GM12878 (cell line): ENCODE measurements at regions not wholly inside any gene's neighbourhood (a gene's known extent, or its start where the extent isn't known, plus 50 kb on each side); places are given as distances from the start of the nearest gene placed in this dataset.

Source experiments
- ATAC-seq: fragments of 200-7000 bp; cut with Tn5 transposase; 3 replicates; pipeline ENCODE4 v1.9.1; 2020; ENCODE audit warnings: mild to moderate bottlenecking, moderate library complexity
- BruUV-seq: library from RNA; stranded (reverse); fragments of 400-500 nt; replicated peaks from 2 replicates; lab custom pipeline; 2021; lab: Mats Ljungman, UMichigan
- CTCF ChIA-PET: fragments of 300-600 bp; sonication (Branson Sonifier 250); formaldehyde crosslinking; extraction: SDS; loops from one replicate; lab custom pipeline; 2021; ENCODE audit warnings: inconsistent platforms; lab: Yijun Ruan, JAX
- POLR2A ChIA-PET: fragments of 350-600 bp; formaldehyde crosslinking; extraction: SDS; loops from one replicate; lab custom pipeline; 2021; ENCODE audit warnings: inconsistent platforms; lab: Charles Lee
- RAD21 ChIA-PET: fragments of 300-600 bp; sonication (Branson Sonifier 250); formaldehyde crosslinking; loops from one replicate; lab custom pipeline; 2023; ENCODE audit warnings: antibody characterized with exemption; ENCODE audit not compliant: unreplicated experiment; lab: Charles Lee
- SMC1A ChIA-PET: fragments of 300-600 bp; sonication (Branson Sonifier 250); formaldehyde crosslinking; loops from one replicate; lab custom pipeline; 2023; ENCODE audit not compliant: unreplicated experiment, uncharacterized antibody; lab: Charles Lee
- DNase-seq: peaks from one replicate; pipeline ENCODE4 v3.0.0-alpha.2; 2011; ENCODE audit warnings: low read depth, low spot score
- FAIRE-seq: peaks from 3 replicates; lab custom pipeline; 2011; peaks lifted over from hg19 to GRCh38; lab: Jason Lieb, UNC
- H2AFZ ChIP-seq: 2 replicates; pipeline ENCODE4 v1.6.0; 2011; ENCODE audit warnings: low read depth, low read length, control low read depth; ENCODE audit not compliant: control insufficient read depth
- H3K27ac ChIP-seq: 2 replicates; pipeline ENCODE4 v1.5.1; 2011; ENCODE audit warnings: control low read depth; ENCODE audit not compliant: control insufficient read depth, insufficient read depth
- H3K27me3 ChIP-seq, 2 experiments: replicated peaks in 1 of 2; 2 replicates each; pipeline versions ENCODE4 v1.6.0 to v1.6.1; 2011; ENCODE audit warnings: low read length in 1 of 2; ENCODE audit not compliant: control insufficient read depth in 2 of 2, insufficient read depth in 2 of 2
- H3K36me3 ChIP-seq, 2 experiments: 2 replicates each; pipeline ENCODE4 v1.5.1; 2011; ENCODE audit warnings: low read length in 1 of 2; ENCODE audit not compliant: control insufficient read depth in 2 of 2, insufficient read depth in 2 of 2
- H3K4me1 ChIP-seq: 2 replicates; pipeline ENCODE4 v1.6.1; 2011; ENCODE audit warnings: mild to moderate bottlenecking, low read length, moderate library complexity, mixed read lengths; ENCODE audit not compliant: control insufficient read depth, insufficient read depth
- H3K4me2 ChIP-seq: 2 replicates; pipeline ENCODE4 v1.6.0; 2011; ENCODE audit warnings: control low read depth; ENCODE audit not compliant: control insufficient read depth, insufficient read depth
- H3K4me3 ChIP-seq: fragments of 200-600 bp; sonication (generic); 2 replicates; pipeline ENCODE4 v1.5.1; 2016
- H3K79me2 ChIP-seq: 2 replicates; pipeline ENCODE4 v1.6.0; 2011; ENCODE audit warnings: low read length; ENCODE audit not compliant: control insufficient read depth, insufficient read depth
- H3K9ac ChIP-seq: 2 replicates; pipeline ENCODE4 v1.8.0; 2011; ENCODE audit warnings: low read length, control low read depth, mixed read lengths; ENCODE audit not compliant: control insufficient read depth, insufficient read depth
- H3K9me3 ChIP-seq: replicated peaks from 3 replicates; pipeline ENCODE4 v1.5.1; 2011; ENCODE audit warnings: mild to moderate bottlenecking, low read length; ENCODE audit not compliant: control insufficient read depth, insufficient read depth
- H4K20me1 ChIP-seq: 2 replicates; pipeline ENCODE4 v1.6.0; 2011; ENCODE audit not compliant: control insufficient read depth, insufficient read depth
- CHD1 ChIP-seq: IDR thresholded peaks from 2 replicates; pipeline ENCODE4 v1.6.1; 2012; ENCODE audit warnings: low read depth, low read length, improper control_type of control experiment
- IRF4 ChIP-seq: IDR thresholded peaks from 2 replicates; pipeline ENCODE4 v1.6.1; 2011; ENCODE audit warnings: low read depth, low read length
- MYB ChIP-seq: fragments of 150-350 bp; IDR thresholded peaks from 2 replicates; pipeline ENCODE4 v1.6.1; 2014; ENCODE audit warnings: mild to moderate bottlenecking, low read depth, low read length, borderline replicate concordance
- NFXL1 ChIP-seq: fragments of 450-650 bp; IDR thresholded peaks from 2 replicates; pipeline ENCODE4 v1.6.1; 2017; ENCODE audit warnings: antibody characterized with exemption, mild to moderate bottlenecking, borderline replicate concordance
- NFYA ChIP-seq: IDR thresholded peaks from 2 replicates; pipeline ENCODE4 v1.6.1; 2011; ENCODE audit warnings: low read depth, mild to moderate bottlenecking, low read length, improper control_type of control experiment, borderline replicate concordance
- SRF ChIP-seq, 2 experiments: IDR thresholded peaks; 2 replicates each; pipeline ENCODE4 v1.6.1; 2011; ENCODE audit warnings: low read depth in 2 of 2, low read length in 2 of 2, mild to moderate bottlenecking in 1 of 2, moderate library complexity in 1 of 2
- STAT1 ChIP-seq: fragments of 450-650 bp; conservative IDR thresholded peaks from 2 replicates; pipeline ENCODE4 v1.6.1; 2014; ENCODE audit warnings: antibody characterized with exemption, mild to moderate bottlenecking
- TAF1 ChIP-seq: IDR thresholded peaks from 2 replicates; pipeline ENCODE4 v1.6.1; 2011; ENCODE audit warnings: mild to moderate bottlenecking, low read depth, low read length, borderline replicate concordance
- WRNIP1 ChIP-seq: IDR thresholded peaks from 2 replicates; pipeline ENCODE4 v1.6.1; 2011; ENCODE audit warnings: low read depth, low read length, improper control_type of control experiment, borderline replicate concordance
- WGBS: methylation state at CpG from one replicate; pipeline ENCODE4 v1.1.6; 2016; ENCODE audit warnings: low lambda C conversion rate; ENCODE audit not compliant: insufficient replicate concordance, insufficient coverage; ENCODE audit errors: missing lambda C conversion rate; 5-methylcytosine and 5-hydroxymethylcytosine counted together
- in situ Hi-C: fragments of 300-500 bp; cut with MboI; formaldehyde crosslinking; loops from 9 replicates; pipeline ENCODE4 v1.14.3; 2018; ENCODE audit warnings: mixed read lengths
- intact Hi-C: fragments of 100-400 bp; cut with micrococcal nuclease; formaldehyde crosslinking; loops from one replicate; pipeline ENCODE4 v1.14.2; 2022; ENCODE audit not compliant: unreplicated experiment
- TF ChIP-seq, protein P1 (sequence below): fragments of 450-650 bp; IDR thresholded peaks from 2 replicates; pipeline ENCODE4 v1.6.1; 2017; ENCODE audit warnings: mild to moderate bottlenecking, moderate library complexity
- TF ChIP-seq, protein P2 (sequence below), 3 experiments: IDR thresholded peaks in 2 of 3; conservative IDR thresholded peaks in 1 of 3; 2 replicates each; pipeline ENCODE4 v1.5.1; 2011; ENCODE audit warnings: low read depth in 3 of 3, low read length in 3 of 3, mild to moderate bottlenecking in 3 of 3, control low read depth in 2 of 3, moderate library complexity in 2 of 3, inconsistent platforms in 1 of 3, mixed read lengths in 1 of 3; ENCODE audit not compliant: control insufficient read depth in 2 of 3, insufficient read depth in 1 of 3; ENCODE audit errors: extremely low read depth in 1 of 3

DNA sequence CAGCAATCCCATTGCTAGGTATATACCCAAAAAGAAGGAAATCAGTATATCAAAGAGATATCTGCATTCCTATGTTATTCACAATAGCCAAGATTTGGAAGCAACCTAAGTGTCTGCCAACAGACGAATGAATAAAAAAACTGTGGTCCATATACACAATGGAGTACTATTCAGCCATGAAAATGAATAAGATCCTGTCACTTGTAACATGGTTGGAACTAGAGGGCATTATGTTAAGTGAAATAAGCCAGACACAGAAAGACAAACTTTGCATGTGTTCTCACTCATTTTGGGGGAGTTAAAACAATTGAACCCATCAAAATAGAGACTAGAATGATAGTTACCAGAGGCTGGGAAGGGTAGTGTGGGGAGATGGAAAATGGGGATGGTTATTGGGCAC, 323.5 kb upstream of the NFE2L3 start:
- in situ Hi-C loops = no loop called here
- H3K27ac ChIP-seq = no peak overlapping the region
- BruUV-seq = no TSS peak
- no peaks in the 10 kb centered on the region for H3K79me2 ChIP-seq
- ChIA-PET RAD21 (no interaction called here), POLR2A (no interaction called here), SMC1A (no interaction called here), CTCF (no interaction called here)
- H3K4me2 ChIP-seq = no peak overlapping the region
- H3K4me1 ChIP-seq = peaks cover 1% of the 10 kb centered on the region
- no peaks in the 10 kb centered on the region for H3K27me3 ChIP-seq
- FAIRE-seq = no peak
- H3K9me3 ChIP-seq = no peaks in the 10 kb centered on the region; the same call in 2 of the 3 replicates
- no peak for ATAC-seq
- no peak overlapping the region for H3K9ac ChIP-seq
- H4K20me1 ChIP-seq = no peaks in the 10 kb centered on the region
- no peak overlapping the region for H2AFZ ChIP-seq
- TF ChIP-seq WRNIP1 (no peak), NFYA (no peak), MYB (no peak), IRF4 (no peak), SRF (IDR thresholded peaks at IDR 0.05; ENCODE audit: low read depth in 2 of 2, low read length in 2 of 2) (no peak), TAF1 (no peak), CHD1 (no peak), STAT1 (no peak), NFXL1 (no peak)
- TF ChIP-seq, protein P1, sequence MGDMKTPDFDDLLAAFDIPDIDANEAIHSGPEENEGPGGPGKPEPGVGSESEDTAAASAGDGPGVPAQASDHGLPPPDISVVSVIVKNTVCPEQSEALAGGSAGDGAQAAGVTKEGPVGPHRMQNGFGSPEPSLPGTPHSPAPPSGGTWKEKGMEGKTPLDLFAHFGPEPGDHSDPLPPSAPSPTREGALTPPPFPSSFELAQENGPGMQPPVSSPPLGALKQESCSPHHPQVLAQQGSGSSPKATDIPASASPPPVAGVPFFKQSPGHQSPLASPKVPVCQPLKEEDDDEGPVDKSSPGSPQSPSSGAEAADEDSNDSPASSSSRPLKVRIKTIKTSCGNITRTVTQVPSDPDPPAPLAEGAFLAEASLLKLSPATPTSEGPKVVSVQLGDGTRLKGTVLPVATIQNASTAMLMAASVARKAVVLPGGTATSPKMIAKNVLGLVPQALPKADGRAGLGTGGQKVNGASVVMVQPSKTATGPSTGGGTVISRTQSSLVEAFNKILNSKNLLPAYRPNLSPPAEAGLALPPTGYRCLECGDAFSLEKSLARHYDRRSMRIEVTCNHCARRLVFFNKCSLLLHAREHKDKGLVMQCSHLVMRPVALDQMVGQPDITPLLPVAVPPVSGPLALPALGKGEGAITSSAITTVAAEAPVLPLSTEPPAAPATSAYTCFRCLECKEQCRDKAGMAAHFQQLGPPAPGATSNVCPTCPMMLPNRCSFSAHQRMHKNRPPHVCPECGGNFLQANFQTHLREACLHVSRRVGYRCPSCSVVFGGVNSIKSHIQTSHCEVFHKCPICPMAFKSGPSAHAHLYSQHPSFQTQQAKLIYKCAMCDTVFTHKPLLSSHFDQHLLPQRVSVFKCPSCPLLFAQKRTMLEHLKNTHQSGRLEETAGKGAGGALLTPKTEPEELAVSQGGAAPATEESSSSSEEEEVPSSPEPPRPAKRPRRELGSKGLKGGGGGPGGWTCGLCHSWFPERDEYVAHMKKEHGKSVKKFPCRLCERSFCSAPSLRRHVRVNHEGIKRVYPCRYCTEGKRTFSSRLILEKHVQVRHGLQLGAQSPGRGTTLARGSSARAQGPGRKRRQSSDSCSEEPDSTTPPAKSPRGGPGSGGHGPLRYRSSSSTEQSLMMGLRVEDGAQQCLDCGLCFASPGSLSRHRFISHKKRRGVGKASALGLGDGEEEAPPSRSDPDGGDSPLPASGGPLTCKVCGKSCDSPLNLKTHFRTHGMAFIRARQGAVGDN = no peak
- TF ChIP-seq, protein P2, sequence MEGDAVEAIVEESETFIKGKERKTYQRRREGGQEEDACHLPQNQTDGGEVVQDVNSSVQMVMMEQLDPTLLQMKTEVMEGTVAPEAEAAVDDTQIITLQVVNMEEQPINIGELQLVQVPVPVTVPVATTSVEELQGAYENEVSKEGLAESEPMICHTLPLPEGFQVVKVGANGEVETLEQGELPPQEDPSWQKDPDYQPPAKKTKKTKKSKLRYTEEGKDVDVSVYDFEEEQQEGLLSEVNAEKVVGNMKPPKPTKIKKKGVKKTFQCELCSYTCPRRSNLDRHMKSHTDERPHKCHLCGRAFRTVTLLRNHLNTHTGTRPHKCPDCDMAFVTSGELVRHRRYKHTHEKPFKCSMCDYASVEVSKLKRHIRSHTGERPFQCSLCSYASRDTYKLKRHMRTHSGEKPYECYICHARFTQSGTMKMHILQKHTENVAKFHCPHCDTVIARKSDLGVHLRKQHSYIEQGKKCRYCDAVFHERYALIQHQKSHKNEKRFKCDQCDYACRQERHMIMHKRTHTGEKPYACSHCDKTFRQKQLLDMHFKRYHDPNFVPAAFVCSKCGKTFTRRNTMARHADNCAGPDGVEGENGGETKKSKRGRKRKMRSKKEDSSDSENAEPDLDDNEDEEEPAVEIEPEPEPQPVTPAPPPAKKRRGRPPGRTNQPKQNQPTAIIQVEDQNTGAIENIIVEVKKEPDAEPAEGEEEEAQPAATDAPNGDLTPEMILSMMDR (IDR thresholded peaks at IDR 0.05 in 2 of 3, conservative IDR thresholded peaks at IDR 0.05 in 1 of 3; ENCODE audit: control insufficient read depth in 2 of 3, extremely low read depth in 1 of 3, insufficient read depth in 1 of 3, low read depth in 3 of 3, low read length in 3 of 3) = no peak
- no peak for DNase-seq
- WGBS = 50% methylated on average over 1 of the region's 1 CpG
- no peaks in the 10 kb centered on the region for H3K36me3 ChIP-seq
- no peak overlapping the region for H3K4me3 ChIP-seq
- intact Hi-C loops = no loop called here
